WTC11 (cell line): ENCODE measurements at regions not wholly inside any gene's neighbourhood (a gene's known extent, or its start where the extent isn't known, plus 50 kb on each side); places are given as distances from the start of the nearest gene placed in this dataset.

Source experiments
- ATAC-seq: fragments of 200-7000 bp; cut with Tn5 transposase; 2 replicates; pipeline ENCODE4 v1.10.0; 2021; ENCODE audit warnings: mild to moderate bottlenecking, moderate library complexity
- CTCF ChIA-PET: fragments of 300-600 bp; sonication (Branson Sonifier 250); formaldehyde crosslinking; loops from one replicate; lab custom pipeline; 2021; ENCODE audit warnings: antibody characterized with exemption; lab: Charles Lee
- POLR2A ChIA-PET: fragments of 350-600 bp; sonication (Branson Sonifier 250); formaldehyde crosslinking; loops from one replicate; lab custom pipeline; 2021; ENCODE audit warnings: antibody characterized with exemption; lab: Charles Lee
- DNase-seq: peaks from one replicate; pipeline ENCODE4 v3.0.0; 2021; ENCODE audit warnings: low spot score
- H3K27ac Mint-ChIP-seq: 2 replicates; pipeline ENCODE4 v1.8.0; 2021; ENCODE audit warnings: mixed read lengths
- H3K27me3 Mint-ChIP-seq: 2 replicates; pipeline ENCODE4 v1.8.0; 2021; ENCODE audit warnings: low read depth, mild to moderate bottlenecking, moderate library complexity, mixed read lengths
- H3K36me3 Mint-ChIP-seq: 2 replicates; pipeline ENCODE4 v1.8.0; 2021; ENCODE audit warnings: mixed read lengths
- H3K4me1 Mint-ChIP-seq: 2 replicates; pipeline ENCODE4 v1.8.0; 2022; ENCODE audit warnings: mixed read lengths
- H3K4me3 Mint-ChIP-seq: 2 replicates; pipeline ENCODE4 v1.8.0; 2021; ENCODE audit warnings: mild to moderate bottlenecking, moderate library complexity, mixed read lengths
- H3K9me3 Mint-ChIP-seq: 2 replicates; pipeline ENCODE4 v1.8.0; 2021; ENCODE audit warnings: mixed read lengths
- ESRRA ChIP-seq: sonication (generic); formaldehyde crosslinking; IDR thresholded peaks from 2 replicates; pipeline ENCODE4 v1.8.1; 2022; ENCODE audit warnings: mild to moderate bottlenecking, missing genetic modification reagents, borderline replicate concordance
- ETV6 ChIP-seq: sonication (generic); formaldehyde crosslinking; IDR thresholded peaks from 2 replicates; pipeline ENCODE4 v1.8.1; 2022; ENCODE audit warnings: mild to moderate bottlenecking, missing genetic modification reagents
- FOXJ3 ChIP-seq: sonication (generic); formaldehyde crosslinking; IDR thresholded peaks from 2 replicates; pipeline ENCODE4 v1.9.0; 2021; ENCODE audit warnings: missing genetic modification reagents, mild to moderate bottlenecking, borderline replicate concordance
- HMGA2 ChIP-seq: fragments of 250-450 bp; sonication (Bioruptor Pico); IDR thresholded peaks from 2 replicates; pipeline ENCODE4 v1.4.0; 2021; ENCODE audit warnings: mild to moderate bottlenecking, moderate library complexity
- NR1H2 ChIP-seq: sonication (generic); formaldehyde crosslinking; IDR thresholded peaks from 2 replicates; pipeline ENCODE4 v1.9.0; 2021; ENCODE audit warnings: mild to moderate bottlenecking, moderate library complexity, missing genetic modification reagents
- RORB ChIP-seq: fragments of 250-450 bp; sonication (Bioruptor Pico); IDR thresholded peaks from 2 replicates; pipeline ENCODE4 v1.9.0; 2021; ENCODE audit warnings: mild to moderate bottlenecking
- ZNF121 ChIP-seq: sonication (generic); formaldehyde crosslinking; IDR thresholded peaks from 2 replicates; pipeline ENCODE4 v1.8.0; 2023; ENCODE audit warnings: missing genetic modification reagents
- ZNF232 ChIP-seq: sonication (generic); formaldehyde crosslinking; IDR thresholded peaks from 2 replicates; pipeline ENCODE4 v1.8.0; 2022; ENCODE audit warnings: mild to moderate bottlenecking, missing genetic modification reagents
- ZNF263 ChIP-seq: sonication (generic); formaldehyde crosslinking; IDR thresholded peaks from 2 replicates; pipeline ENCODE4 v1.8.1; 2022; ENCODE audit warnings: low read depth, mild to moderate bottlenecking, moderate library complexity, missing genetic modification reagents
- ZNF671 ChIP-seq: fragments of 250-450 bp; sonication (Bioruptor Pico); IDR thresholded peaks from 2 replicates; pipeline ENCODE4 v1.8.0; 2021; ENCODE audit warnings: mild to moderate bottlenecking
- TF ChIP-seq, protein P1 (sequence below): fragments of 250-450 bp; sonication (Bioruptor Pico); IDR thresholded peaks from 2 replicates; pipeline ENCODE4 v1.8.0; 2021; ENCODE audit warnings: mild to moderate bottlenecking
- TF ChIP-seq, protein P2 (sequence below): sonication (generic); formaldehyde crosslinking; IDR thresholded peaks from 2 replicates; pipeline ENCODE4 v1.8.0; 2023; ENCODE audit warnings: missing genetic modification reagents
- TF ChIP-seq, protein P3 (sequence below): fragments of 250-450 bp; sonication (Bioruptor Pico); conservative IDR thresholded peaks from 2 replicates; pipeline ENCODE4 v1.9.0; 2021; ENCODE audit warnings: mild to moderate bottlenecking
- TF ChIP-seq, protein P4 (sequence below): sonication (generic); formaldehyde crosslinking; IDR thresholded peaks from 2 replicates; pipeline ENCODE4 v1.8.1; 2023; ENCODE audit warnings: mild to moderate bottlenecking, missing genetic modification reagents
- TF ChIP-seq, protein P5 (sequence below): sonication (generic); formaldehyde crosslinking; IDR thresholded peaks from 2 replicates; pipeline ENCODE4 v1.8.1; 2022; ENCODE audit warnings: low read depth, mild to moderate bottlenecking, moderate library complexity, missing genetic modification reagents, borderline replicate concordance
- TF ChIP-seq, protein P6 (sequence below): fragments of 200-600 bp; IDR thresholded peaks from 2 replicates; pipeline ENCODE4 v1.8.0; 2022; ENCODE audit warnings: antibody characterized with exemption
- TF ChIP-seq, protein P7 (sequence below): sonication (generic); formaldehyde crosslinking; IDR thresholded peaks from 2 replicates; pipeline ENCODE4 v1.8.1; 2022; ENCODE audit warnings: low read depth, missing genetic modification reagents, borderline replicate concordance

DNA sequence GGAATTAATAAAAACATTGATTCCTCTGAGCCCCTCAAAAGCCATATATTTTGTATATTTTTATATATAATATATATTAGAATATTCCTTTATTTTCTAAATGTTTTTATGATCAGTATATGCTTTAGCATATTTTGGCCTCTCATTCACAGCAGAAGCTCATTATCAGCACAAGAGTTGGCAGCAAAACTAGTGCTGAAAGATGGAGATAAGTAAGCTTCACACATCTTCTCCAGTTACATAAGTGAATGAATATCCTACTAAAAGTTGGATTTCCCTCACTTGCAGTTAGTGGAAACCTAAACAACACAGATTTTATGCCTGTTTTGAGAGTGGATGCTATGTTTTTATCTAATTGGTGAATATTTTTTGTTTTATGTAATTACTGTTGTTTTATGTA, 1303.8 kb upstream of the ADGRB3 start:
- ChIA-PET POLR2A (no interaction called here), CTCF (no interaction called here)
- TF ChIP-seq ZNF121 (CRISPR knock-in tag) (no peak), FOXJ3 (CRISPR knock-in tag) (no peak), ETV6 (CRISPR knock-in tag) (no peak), ZNF671 (CRISPR knock-in tag) (no peak), ESRRA (no peak)
- TF ChIP-seq, protein P1, sequence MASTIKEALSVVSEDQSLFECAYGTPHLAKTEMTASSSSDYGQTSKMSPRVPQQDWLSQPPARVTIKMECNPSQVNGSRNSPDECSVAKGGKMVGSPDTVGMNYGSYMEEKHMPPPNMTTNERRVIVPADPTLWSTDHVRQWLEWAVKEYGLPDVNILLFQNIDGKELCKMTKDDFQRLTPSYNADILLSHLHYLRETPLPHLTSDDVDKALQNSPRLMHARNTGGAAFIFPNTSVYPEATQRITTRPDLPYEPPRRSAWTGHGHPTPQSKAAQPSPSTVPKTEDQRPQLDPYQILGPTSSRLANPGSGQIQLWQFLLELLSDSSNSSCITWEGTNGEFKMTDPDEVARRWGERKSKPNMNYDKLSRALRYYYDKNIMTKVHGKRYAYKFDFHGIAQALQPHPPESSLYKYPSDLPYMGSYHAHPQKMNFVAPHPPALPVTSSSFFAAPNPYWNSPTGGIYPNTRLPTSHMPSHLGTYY: no peak
- TF ChIP-seq, protein P2, sequence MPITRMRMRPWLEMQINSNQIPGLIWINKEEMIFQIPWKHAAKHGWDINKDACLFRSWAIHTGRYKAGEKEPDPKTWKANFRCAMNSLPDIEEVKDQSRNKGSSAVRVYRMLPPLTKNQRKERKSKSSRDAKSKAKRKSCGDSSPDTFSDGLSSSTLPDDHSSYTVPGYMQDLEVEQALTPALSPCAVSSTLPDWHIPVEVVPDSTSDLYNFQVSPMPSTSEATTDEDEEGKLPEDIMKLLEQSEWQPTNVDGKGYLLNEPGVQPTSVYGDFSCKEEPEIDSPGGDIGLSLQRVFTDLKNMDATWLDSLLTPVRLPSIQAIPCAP (CRISPR knock-in tag): no peak
- Mint-ChIP-seq H3K4me1 (no peaks in the 10 kb centered on the region), H3K27me3 (no peaks in the 10 kb centered on the region), H3K9me3 (no peaks in the 10 kb centered on the region), H3K27ac (no peak overlapping the region), H3K36me3 (no peaks in the 10 kb centered on the region), H3K4me3 (no peak overlapping the region)
- DNase-seq: no peak
- no peak for ATAC-seq

DNA sequence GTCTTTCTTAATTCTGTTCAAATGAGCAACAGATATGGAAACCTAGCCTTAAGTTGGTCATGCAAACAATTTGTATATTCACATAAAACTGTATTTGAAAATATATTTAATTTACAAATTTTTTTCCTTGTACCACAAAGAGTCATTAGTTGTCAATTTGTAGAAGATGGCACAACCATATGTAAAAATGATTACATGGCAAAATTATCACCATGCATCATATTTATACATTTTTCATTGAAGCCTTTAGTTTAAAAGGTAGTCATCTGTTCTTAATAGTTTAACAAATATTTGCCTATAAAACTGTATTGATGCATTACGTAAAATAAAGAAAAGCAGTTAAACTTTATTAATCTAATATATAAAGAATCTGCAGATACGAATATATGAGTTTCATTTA, 1306.8 kb upstream of the ADGRB3 start:
- CTCF ChIA-PET: no interaction called here

DNA sequence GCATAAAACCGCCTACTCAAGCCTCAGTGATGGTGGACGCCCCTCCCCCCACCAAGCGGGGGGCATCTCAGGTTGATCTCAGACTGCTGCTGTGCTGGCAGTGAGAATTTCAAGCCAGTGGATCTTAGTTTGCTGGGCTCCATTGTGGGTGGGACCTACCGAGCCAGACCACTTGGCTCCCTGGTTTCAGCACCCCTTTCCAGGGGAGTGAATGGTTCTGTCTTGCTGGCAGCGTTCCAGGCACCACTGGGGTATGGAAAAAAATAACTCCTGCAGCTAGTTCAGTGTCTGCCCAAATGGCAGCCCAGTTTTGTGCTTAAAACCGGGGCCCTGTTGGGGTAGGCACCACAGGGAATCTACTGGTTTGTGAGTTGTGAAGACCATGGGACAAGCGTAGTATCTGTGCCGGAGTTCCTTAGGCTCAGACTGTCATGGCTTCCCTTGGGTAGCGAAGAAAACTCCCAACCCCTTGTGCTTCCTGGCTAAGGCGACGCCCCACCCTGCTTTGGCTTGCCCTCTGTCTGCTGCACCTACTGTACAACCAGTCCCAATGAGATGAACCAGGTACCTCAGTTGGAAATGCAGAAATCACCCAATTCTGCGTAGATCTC, 1334.5 kb upstream of the ADGRB3 start:
- CTCF ChIA-PET: no interaction called here
- ATAC-seq (no peak), DNase-seq (peak; percentile 10)
- no peaks in the 10 kb centered on the region for H3K4me1 Mint-ChIP-seq
- POLR2A ChIA-PET: no interaction called here
- H3K36me3 Mint-ChIP-seq: 0 out of 2 replicates have a peak, but pooled peaks cover 3% of the 10 kb centered on the region
- H3K4me3 Mint-ChIP-seq: no peak overlapping the region
- H3K9me3 Mint-ChIP-seq: peaks cover 40% of the 10 kb centered on the region
- no peaks in the 10 kb centered on the region; the same call in 1 of the 2 replicates for H3K27me3 Mint-ChIP-seq
- H3K27ac Mint-ChIP-seq: no peak overlapping the region
- TF ChIP-seq, protein P1: no peak
- TF ChIP-seq, protein P3, sequence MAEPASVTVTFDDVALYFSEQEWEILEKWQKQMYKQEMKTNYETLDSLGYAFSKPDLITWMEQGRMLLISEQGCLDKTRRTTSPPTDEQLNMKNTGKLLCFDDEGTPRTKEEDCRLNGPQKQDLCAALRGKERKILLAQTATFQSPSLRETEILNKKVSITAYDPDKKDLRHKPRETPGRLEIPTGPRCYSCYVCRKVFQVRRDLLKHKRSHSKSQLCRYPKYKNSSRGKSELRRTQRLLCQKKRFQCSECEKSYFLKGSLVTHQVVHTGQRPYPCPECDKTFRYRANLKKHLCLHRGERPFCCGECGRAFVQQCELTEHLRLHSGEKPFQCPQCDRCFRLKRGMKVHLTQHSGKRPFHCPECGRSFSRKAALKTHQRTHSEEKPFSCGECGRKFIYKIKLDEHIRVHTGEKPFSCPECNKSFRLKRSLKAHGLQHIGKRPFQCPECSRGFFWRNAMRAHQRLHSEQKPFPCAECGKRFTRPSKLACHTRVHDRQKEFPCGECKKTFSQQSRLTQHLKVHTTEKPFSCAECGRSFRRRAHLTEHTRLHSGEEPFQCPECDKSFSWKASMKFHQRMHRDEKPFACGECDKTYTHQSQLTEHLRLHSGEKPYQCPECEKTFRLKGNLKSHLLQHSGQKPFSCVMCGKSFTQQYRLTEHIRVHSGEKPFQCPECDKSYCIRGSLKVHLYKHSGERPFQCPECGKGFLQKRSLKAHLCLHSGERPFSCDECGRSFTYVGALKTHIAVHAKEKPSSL (CRISPR knock-in tag): no peak
- TF ChIP-seq, protein P4, sequence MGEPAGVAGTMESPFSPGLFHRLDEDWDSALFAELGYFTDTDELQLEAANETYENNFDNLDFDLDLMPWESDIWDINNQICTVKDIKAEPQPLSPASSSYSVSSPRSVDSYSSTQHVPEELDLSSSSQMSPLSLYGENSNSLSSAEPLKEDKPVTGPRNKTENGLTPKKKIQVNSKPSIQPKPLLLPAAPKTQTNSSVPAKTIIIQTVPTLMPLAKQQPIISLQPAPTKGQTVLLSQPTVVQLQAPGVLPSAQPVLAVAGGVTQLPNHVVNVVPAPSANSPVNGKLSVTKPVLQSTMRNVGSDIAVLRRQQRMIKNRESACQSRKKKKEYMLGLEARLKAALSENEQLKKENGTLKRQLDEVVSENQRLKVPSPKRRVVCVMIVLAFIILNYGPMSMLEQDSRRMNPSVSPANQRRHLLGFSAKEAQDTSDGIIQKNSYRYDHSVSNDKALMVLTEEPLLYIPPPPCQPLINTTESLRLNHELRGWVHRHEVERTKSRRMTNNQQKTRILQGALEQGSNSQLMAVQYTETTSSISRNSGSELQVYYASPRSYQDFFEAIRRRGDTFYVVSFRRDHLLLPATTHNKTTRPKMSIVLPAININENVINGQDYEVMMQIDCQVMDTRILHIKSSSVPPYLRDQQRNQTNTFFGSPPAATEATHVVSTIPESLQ (CRISPR knock-in tag): no peak
- TF ChIP-seq NR1H2 (CRISPR knock-in tag) (no peak), ZNF232 (CRISPR knock-in tag) (no peak), HMGA2 (CRISPR knock-in tag) (no peak), RORB (CRISPR knock-in tag) (no peak)
- TF ChIP-seq, protein P5, sequence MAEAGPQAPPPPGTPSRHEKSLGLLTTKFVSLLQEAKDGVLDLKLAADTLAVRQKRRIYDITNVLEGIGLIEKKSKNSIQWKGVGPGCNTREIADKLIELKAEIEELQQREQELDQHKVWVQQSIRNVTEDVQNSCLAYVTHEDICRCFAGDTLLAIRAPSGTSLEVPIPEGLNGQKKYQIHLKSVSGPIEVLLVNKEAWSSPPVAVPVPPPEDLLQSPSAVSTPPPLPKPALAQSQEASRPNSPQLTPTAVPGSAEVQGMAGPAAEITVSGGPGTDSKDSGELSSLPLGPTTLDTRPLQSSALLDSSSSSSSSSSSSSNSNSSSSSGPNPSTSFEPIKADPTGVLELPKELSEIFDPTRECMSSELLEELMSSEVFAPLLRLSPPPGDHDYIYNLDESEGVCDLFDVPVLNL: no peak
- TF ChIP-seq, protein P6, sequence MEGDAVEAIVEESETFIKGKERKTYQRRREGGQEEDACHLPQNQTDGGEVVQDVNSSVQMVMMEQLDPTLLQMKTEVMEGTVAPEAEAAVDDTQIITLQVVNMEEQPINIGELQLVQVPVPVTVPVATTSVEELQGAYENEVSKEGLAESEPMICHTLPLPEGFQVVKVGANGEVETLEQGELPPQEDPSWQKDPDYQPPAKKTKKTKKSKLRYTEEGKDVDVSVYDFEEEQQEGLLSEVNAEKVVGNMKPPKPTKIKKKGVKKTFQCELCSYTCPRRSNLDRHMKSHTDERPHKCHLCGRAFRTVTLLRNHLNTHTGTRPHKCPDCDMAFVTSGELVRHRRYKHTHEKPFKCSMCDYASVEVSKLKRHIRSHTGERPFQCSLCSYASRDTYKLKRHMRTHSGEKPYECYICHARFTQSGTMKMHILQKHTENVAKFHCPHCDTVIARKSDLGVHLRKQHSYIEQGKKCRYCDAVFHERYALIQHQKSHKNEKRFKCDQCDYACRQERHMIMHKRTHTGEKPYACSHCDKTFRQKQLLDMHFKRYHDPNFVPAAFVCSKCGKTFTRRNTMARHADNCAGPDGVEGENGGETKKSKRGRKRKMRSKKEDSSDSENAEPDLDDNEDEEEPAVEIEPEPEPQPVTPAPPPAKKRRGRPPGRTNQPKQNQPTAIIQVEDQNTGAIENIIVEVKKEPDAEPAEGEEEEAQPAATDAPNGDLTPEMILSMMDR: no peak

More for the DNA sequence above, 1306.8 kb upstream of the ADGRB3 start:
- TF ChIP-seq, protein P7, sequence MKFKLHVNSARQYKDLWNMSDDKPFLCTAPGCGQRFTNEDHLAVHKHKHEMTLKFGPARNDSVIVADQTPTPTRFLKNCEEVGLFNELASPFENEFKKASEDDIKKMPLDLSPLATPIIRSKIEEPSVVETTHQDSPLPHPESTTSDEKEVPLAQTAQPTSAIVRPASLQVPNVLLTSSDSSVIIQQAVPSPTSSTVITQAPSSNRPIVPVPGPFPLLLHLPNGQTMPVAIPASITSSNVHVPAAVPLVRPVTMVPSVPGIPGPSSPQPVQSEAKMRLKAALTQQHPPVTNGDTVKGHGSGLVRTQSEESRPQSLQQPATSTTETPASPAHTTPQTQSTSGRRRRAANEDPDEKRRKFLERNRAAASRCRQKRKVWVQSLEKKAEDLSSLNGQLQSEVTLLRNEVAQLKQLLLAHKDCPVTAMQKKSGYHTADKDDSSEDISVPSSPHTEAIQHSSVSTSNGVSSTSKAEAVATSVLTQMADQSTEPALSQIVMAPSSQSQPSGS: no peak
- no peak for TF ChIP-seq ZNF263 (CRISPR knock-in tag)
- no peak for TF ChIP-seq ETV6 (CRISPR knock-in tag)
- no peak for DNase-seq
- ATAC-seq: no peak
- Mint-ChIP-seq H3K4me1 (no peaks in the 10 kb centered on the region), H3K27ac (no peak overlapping the region), H3K36me3 (no peaks in the 10 kb centered on the region), H3K4me3 (no peak overlapping the region), H3K9me3 (peaks cover 8% of the 10 kb centered on the region), H3K27me3 (no peaks in the 10 kb centered on the region)
- POLR2A ChIA-PET: no interaction called here
